HG03045 (cell line): ENCODE measurements at regions not wholly inside any gene's neighbourhood (a gene's known extent, or its start where the extent isn't known, plus 50 kb on each side); places are given as distances from the start of the nearest gene placed in this dataset.
"Not testable (repeated sequence)": the region's sequence is repeated elsewhere in the genome, so short reads cannot be mapped to it uniquely, and the experiment has no call there.

Experiments used
- ATAC-seq: cut with Tn5 transposase; IDR thresholded peaks from one replicate; pipeline ENCODE4 v1.9.1; 2021; ENCODE audit warnings: mild to moderate bottlenecking, moderate library complexity; ENCODE audit not compliant: unreplicated experiment

DNA sequence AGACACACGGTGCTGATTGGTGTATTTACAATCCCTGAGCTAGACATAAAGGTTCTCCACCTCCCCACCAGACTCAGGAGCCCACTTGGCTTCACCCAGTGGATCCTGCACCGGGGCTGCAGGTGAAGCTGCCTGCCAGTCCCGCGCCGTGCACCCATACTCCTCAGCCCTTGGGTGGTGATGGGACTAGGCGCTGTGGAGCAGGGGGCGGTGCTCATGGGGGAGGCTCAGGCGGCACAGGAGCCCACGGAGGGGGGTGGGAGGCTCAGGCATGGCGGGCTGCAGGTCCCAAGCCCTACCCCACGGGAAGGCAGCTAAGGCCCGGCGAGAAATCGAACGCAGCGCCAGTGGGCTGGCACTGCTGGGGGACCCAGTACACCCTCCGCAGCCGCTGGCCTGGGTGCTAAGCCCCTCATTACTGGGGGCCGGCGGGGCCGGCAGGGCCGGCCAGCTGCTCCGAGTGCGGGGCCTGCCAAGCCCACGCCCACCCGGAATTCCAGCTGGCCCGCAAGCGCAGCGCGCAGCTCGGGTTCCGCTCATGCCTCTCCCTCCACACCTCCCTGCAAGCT lies 1447.2 kb downstream of the RAPGEF2 start:
- not testable (repeated sequence) for ATAC-seq

DNA sequence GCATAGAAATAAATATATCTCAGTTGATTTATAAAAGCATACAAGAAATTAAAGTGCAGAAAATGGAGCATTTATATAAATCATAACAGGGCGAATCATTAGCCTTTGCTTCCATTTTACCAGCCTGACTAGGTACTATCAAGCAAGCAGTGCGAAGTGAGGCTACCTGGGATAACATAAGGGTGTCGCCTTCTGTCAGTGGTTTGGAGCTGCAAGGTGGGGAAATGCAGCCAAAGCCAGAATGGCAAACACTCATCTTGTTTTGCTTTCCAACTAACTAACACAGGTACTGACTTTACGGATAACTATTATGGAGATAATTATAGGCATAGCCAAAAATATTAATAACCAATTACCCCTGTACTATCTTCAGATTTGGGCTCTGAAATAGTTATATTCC lies 1459.8 kb downstream of the RAPGEF2 start:
- ATAC-seq, result no peak

DNA sequence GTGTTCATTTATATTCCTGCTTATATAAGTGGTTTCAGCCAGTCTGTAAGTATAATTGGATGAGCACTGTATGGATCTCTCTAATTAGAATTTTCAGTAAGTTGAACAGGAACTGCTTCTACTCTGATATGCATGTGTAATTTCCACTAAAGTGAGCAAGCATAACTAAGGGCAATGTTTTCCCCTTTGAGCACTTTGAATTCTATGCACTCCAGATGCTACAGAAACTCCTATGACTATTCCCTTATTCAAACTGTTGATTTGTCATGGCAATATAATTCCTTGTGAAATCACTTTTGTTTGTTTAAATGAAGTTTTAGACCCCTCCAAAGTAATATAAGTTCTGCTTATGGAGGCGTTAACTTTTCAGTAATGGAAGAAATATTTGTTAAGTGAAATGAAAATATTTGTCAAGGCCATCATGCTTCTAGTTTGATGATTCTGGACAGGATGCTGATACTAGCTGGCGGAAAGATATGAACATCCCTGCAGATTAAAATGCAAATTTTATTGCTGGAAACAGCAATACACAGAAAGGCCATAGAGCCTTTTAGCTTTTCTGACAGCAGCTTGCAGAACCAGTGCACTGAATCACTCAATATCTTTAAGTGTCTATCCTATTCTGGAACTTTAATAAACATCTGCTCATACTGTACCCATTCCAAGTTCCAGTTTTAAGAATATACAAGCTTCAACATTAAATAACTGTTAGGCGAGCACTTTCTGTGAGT lies 1460.8 kb downstream of the RAPGEF2 start:
- no peak for ATAC-seq

GRCh38 chr4:160567634-160568033 lies 1464.8 kb downstream of the RAPGEF2 start:
- ATAC-seq, result no peak

GRCh38 chr4:160570271-160570670 lies 1467.4 kb downstream of the RAPGEF2 start:
- ATAC-seq, result no peak

DNA sequence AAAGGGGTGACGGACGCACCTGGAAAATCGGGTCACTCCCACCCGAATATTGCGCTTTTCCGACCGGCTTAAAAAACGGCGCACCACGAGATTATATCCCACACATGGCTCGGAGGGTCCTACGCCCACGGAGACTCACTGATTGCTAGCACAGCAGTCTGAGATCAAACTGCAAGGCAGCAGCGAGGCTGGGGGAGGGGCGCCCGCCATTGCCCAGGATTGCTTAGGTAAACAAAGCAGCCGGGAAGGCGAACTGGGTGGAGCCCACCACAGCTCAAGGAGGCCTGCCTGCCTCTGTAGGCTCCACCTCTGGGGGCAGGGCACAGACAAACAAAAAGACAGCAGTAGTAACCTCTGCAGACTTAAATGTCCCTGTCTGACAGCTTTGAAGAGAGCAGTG lies 1471.4 kb downstream of the RAPGEF2 start:
- not testable (repeated sequence) for ATAC-seq

GRCh38 chr4:160580581-160580980 lies 1477.7 kb downstream of the RAPGEF2 start:
- no peak for ATAC-seq

GRCh38 chr4:160592258-160592657 lies 1489.4 kb downstream of the RAPGEF2 start:
- no peak for ATAC-seq

DNA sequence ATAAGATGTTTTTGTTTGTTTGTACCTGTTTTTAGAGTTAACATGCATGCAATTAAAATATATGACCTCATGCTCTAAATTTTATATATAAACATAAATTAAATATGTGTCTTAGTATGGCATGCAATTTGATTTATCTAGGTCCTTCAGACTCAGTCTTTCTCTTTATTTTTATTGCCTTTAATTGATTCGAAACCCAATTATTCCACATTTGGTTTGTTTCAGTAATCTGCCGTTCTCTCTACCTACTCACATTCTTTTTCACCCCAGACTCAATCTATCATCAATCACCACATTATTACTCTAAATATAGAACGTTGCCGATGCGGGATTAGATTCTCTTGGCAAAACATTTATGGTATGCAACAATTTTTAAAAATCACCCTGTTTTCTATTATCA lies 1492.8 kb downstream of the RAPGEF2 start:
- no peak for ATAC-seq

- ATAC-seq, result no peak
Observed at GRCh38 chr4:160604541-160604940, 1501.7 kb downstream of the RAPGEF2 start.

- ATAC-seq, result no peak
Observed at GRCh38 chr4:160611181-160611580, 1508.3 kb downstream of the RAPGEF2 start.

DNA sequence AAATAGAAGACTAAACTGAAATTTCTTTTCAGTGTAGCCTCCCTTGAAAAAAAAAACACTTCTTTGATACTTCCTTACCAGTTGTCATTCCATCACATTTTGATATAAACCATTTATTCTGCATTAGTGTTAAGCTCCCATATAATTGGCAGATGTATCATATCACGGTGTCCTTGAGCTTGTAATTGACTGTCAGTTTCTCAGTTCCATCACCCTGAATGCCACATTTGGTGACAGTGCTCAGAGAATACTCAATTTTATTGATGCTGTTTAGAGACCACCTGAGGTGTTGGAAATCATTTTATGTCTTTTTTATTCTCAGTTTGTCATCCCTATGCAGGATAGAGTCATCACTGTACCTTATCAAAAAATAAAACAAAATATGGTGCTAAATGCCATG lies 1528.2 kb downstream of the RAPGEF2 start:
- no peak for ATAC-seq

GRCh38 chr4:160652790-160653189 lies 1511.0 kb downstream of the FSTL5 start:
- ATAC-seq, result no peak

GRCh38 chr4:160675550-160675949 lies 1488.2 kb downstream of the FSTL5 start:
- no peak for ATAC-seq

GRCh38 chr4:160685729-160686128 lies 1478.1 kb downstream of the FSTL5 start:
- ATAC-seq, result no peak

- ATAC-seq, result no peak
Observed at GRCh38 chr4:160701671-160702070, 1462.1 kb downstream of the FSTL5 start.

- ATAC-seq, result no peak
Observed at GRCh38 chr4:160709026-160709425, 1454.8 kb downstream of the FSTL5 start.

- ATAC-seq, result no peak
Observed at GRCh38 chr4:160709546-160709945, 1454.3 kb downstream of the FSTL5 start.

- no peak for ATAC-seq
Observed at GRCh38 chr4:160716551-160716950, 1447.2 kb downstream of the FSTL5 start.

DNA sequence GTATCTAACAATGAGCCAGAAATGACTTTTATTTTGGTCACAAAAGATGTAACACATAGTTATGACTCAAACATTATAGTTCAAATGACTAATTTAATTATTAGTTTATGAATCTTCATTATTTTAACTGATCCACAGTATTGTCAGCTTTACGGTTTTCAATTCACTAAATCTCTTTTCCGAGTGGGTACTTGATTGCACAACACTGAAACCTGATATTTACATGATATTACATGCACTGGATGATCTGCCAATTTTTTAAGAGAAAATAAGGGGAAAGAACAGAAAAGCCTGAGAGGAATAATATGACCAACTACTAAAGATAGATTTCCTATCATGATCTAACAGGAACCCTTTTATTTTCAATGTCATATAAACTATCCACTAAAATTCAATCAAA lies 1446.0 kb downstream of the FSTL5 start:
- no peak for ATAC-seq

GRCh38 chr4:160724063-160724462 lies 1439.7 kb downstream of the FSTL5 start:
- ATAC-seq, result no peak

DNA sequence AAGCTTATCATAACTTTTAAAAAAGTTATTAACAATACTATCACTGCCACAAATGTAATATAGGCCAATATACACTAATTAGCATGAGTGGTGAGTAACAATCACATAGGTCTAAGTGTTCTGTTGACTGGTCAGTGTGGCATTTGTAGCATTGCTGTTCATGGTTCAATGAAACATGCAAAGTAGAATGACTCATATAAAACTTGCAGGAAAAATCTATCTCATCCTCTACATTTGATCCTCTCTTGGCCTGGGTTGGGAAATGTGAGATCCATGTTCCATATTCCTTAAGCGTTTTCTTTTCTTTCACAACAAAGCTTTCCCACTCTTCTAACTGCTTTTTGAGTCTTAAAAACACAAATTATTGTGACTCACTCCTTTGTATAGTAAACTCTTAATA lies 1418.7 kb downstream of the FSTL5 start:
- ATAC-seq, result no peak

- ATAC-seq, result not testable (repeated sequence)
Observed at GRCh38 chr4:160746585-160746984, 1417.2 kb downstream of the FSTL5 start.
